ENCODE measurements at regions not wholly inside any gene's neighbourhood (a gene's known extent, or its start where the extent isn't known, plus 50 kb on each side); places are given as distances from the start of the nearest gene placed in this dataset.

- no peak for DNase-seq
- POLR2A ChIA-PET, result no interaction called here
- H3K27ac Mint-ChIP-seq, result no peak overlapping the region
These were observed 405.3 kb upstream of the GALNT5 start for GRCh38 chr2:156852210-156852609.

DNA sequence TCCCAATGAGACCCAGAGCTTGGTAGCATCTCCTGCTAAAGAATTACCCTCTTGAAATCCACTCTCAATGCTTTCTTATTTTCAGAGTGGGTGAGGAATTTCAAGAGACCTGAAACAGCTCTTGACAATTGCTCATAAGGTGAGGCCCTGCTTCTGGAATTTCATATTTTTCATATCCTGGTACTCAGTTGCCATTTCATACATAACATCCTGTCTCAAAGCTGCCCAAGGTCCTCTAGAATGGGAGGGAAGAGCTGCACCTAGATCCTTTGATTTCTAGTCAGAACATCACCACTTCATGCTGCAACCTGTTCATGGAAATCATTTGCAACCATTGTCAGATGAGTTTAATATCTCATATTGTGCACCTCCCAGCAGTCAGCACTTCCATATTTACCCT is 404.8 kb upstream of the GALNT5 start:
- Mint-ChIP-seq H3K27ac (no peak overlapping the region), H3K4me3 (no peak overlapping the region), H3K9me3 (no peaks in the 10 kb centered on the region), H3K36me3 (ENCODE audit: low read depth) (no peaks in the 10 kb centered on the region), H3K27me3 (no peaks in the 10 kb centered on the region), H3K4me1 (no peaks in the 10 kb centered on the region)
- ChIA-PET POLR2A (no interaction called here), CTCF (no interaction called here)
- no peak for DNase-seq

More at GRCh38 chr2:156852210-156852609, 405.3 kb upstream of the GALNT5 start:
- H3K9me3 Mint-ChIP-seq, result no peaks in the 10 kb centered on the region
- no peak overlapping the region for H3K4me3 Mint-ChIP-seq
- CTCF ChIA-PET, result no interaction called here
- H3K4me1 Mint-ChIP-seq, result no peaks in the 10 kb centered on the region
- H3K36me3 Mint-ChIP-seq (ENCODE audit: low read depth), result no peaks in the 10 kb centered on the region
- H3K27me3 Mint-ChIP-seq, result no peaks in the 10 kb centered on the region

GRCh38 chr2:156864325-156864724 is 393.2 kb upstream of the GALNT5 start:
- Mint-ChIP-seq H3K36me3 (ENCODE audit: low read depth) (no peaks in the 10 kb centered on the region), H3K27me3 (peaks cover 3% of the 10 kb centered on the region), H3K4me1 (no peaks in the 10 kb centered on the region), H3K4me3 (no peak overlapping the region), H3K27ac (no peak overlapping the region), H3K9me3 (no peaks in the 10 kb centered on the region)
- no peak for DNase-seq
- ChIA-PET CTCF (no interaction called here), POLR2A (no interaction called here)

GRCh38 chr2:156864753-156865152 is 392.8 kb upstream of the GALNT5 start:
- ChIA-PET CTCF (no interaction called here), POLR2A (no interaction called here)
- H3K27me3 Mint-ChIP-seq, result peaks cover 3% of the 10 kb centered on the region
- no peak overlapping the region for H3K27ac Mint-ChIP-seq
- DNase-seq, result no peak
- H3K4me1 Mint-ChIP-seq, result no peaks in the 10 kb centered on the region
- no peaks in the 10 kb centered on the region for H3K36me3 Mint-ChIP-seq (ENCODE audit: low read depth)
- no peaks in the 10 kb centered on the region for H3K9me3 Mint-ChIP-seq
- H3K4me3 Mint-ChIP-seq, result no peak overlapping the region

DNA sequence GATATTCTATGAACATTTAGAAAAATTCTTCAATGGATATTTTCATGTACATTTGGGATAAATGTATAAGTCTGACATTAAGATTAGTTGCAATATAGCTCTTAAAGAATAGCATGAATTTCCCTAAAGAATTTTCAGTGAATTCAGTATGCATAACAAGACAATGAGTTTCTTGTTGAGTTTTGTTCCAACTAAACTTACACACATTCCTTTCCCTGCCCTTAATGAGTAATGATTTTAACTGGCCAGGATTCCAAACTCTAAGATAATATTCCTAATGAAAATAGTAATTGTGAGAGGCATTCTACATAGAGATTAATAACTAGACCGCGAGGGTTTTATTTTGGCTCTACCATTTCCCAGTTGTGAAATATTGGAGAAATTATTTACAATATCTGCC is 390.3 kb upstream of the GALNT5 start:
- CTCF ChIA-PET, result no interaction called here
- H3K27me3 Mint-ChIP-seq, result peaks cover 3% of the 10 kb centered on the region
- H3K27ac Mint-ChIP-seq, result no peak overlapping the region
- POLR2A ChIA-PET, result no interaction called here
- H3K9me3 Mint-ChIP-seq, result no peaks in the 10 kb centered on the region
- no peak for DNase-seq
- H3K36me3 Mint-ChIP-seq (ENCODE audit: low read depth), result no peaks in the 10 kb centered on the region
- H3K4me3 Mint-ChIP-seq, result no peak overlapping the region
- no peaks in the 10 kb centered on the region for H3K4me1 Mint-ChIP-seq

- peaks cover 5% of the 10 kb centered on the region for H3K27me3 Mint-ChIP-seq
- no peaks in the 10 kb centered on the region for H3K4me1 Mint-ChIP-seq
- H3K9me3 Mint-ChIP-seq, result no peaks in the 10 kb centered on the region
- no peaks in the 10 kb centered on the region for H3K36me3 Mint-ChIP-seq (ENCODE audit: low read depth)
- POLR2A ChIA-PET, result no interaction called here
- H3K4me3 Mint-ChIP-seq, result no peak overlapping the region
- no peak overlapping the region for H3K27ac Mint-ChIP-seq
- no peak for DNase-seq
- CTCF ChIA-PET, result no interaction called here
These were observed 382.8 kb upstream of the GALNT5 start for GRCh38 chr2:156874707-156875106.

- Mint-ChIP-seq H3K27me3 (peaks cover 9% of the 10 kb centered on the region), H3K27ac (no peak overlapping the region), H3K36me3 (ENCODE audit: low read depth) (no peaks in the 10 kb centered on the region), H3K9me3 (no peaks in the 10 kb centered on the region), H3K4me3 (no peak overlapping the region), H3K4me1 (no peaks in the 10 kb centered on the region)
- POLR2A ChIA-PET, result no interaction called here
- CTCF ChIA-PET, result no interaction called here
- no peak for DNase-seq
These were observed 373.7 kb upstream of the GALNT5 start for GRCh38 chr2:156883804-156884203.

DNA sequence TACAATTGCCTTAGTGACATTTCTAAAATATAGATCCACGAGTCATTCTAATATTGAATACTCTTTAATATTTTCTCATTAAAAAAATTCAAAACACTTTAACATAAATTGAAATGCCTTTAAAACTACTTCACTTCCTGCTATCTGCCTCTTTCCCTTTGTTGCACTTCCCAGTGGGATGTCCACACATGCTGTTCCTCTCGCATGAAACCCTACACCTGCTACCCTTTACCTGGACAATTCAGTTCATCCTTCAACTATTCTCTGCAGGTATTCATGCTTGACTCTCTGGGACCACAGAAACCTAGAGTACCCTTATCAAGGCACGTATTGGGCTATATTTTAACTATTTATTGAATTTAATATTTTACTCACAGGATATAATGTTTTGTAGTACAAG is 373.3 kb upstream of the GALNT5 start:
- ChIA-PET POLR2A (no interaction called here), CTCF (no interaction called here)
- H3K4me1 Mint-ChIP-seq, result no peaks in the 10 kb centered on the region
- no peak overlapping the region for H3K4me3 Mint-ChIP-seq
- no peaks in the 10 kb centered on the region for H3K36me3 Mint-ChIP-seq (ENCODE audit: low read depth)
- peaks cover 13% of the 10 kb centered on the region for H3K27me3 Mint-ChIP-seq
- no peaks in the 10 kb centered on the region for H3K9me3 Mint-ChIP-seq
- DNase-seq, result no peak
- no peak overlapping the region for H3K27ac Mint-ChIP-seq

GRCh38 chr2:156890529-156891148 is 366.9 kb upstream of the GALNT5 start:
- Mint-ChIP-seq H3K4me3 (no peak overlapping the region), H3K27me3 (peaks cover 44% of the 10 kb centered on the region), H3K9me3 (no peaks in the 10 kb centered on the region), H3K36me3 (ENCODE audit: low read depth) (no peaks in the 10 kb centered on the region), H3K4me1 (peaks cover 13% of the 10 kb centered on the region), H3K27ac (no peak overlapping the region)
- DNase-seq, result no peak
- ChIA-PET CTCF (no interaction called here), POLR2A (no interaction called here)

GRCh38 chr2:156891609-156892008 is 365.9 kb upstream of the GALNT5 start:
- ChIA-PET CTCF (no interaction called here), POLR2A (no interaction called here)
- no peaks in the 10 kb centered on the region for H3K36me3 Mint-ChIP-seq (ENCODE audit: low read depth)

GRCh38 chr2:156892467-156893281 is 364.8 kb upstream of the GALNT5 start:
- ChIA-PET POLR2A (no interaction called here), CTCF (no interaction called here)
- Mint-ChIP-seq H3K27ac (no peak overlapping the region), H3K4me3 (no peak overlapping the region), H3K9me3 (no peaks in the 10 kb centered on the region), H3K36me3 (ENCODE audit: low read depth) (no peaks in the 10 kb centered on the region), H3K4me1 (peaks cover 25% of the 10 kb centered on the region), H3K27me3 (peaks cover 49% of the 10 kb centered on the region)
- no peak for DNase-seq

More at GRCh38 chr2:156891609-156892008, 365.9 kb upstream of the GALNT5 start:
- Mint-ChIP-seq H3K27ac (no peak overlapping the region), H3K9me3 (no peaks in the 10 kb centered on the region), H3K27me3 (peaks cover 46% of the 10 kb centered on the region), H3K4me1 (peaks cover 23% of the 10 kb centered on the region), H3K4me3 (no peak overlapping the region)
- DNase-seq, result no peak

- Mint-ChIP-seq H3K27ac (no peak overlapping the region), H3K9me3 (peaks cover 5% of the 10 kb centered on the region), H3K27me3 (peaks cover 52% of the 10 kb centered on the region)
These were observed 361.2 kb upstream of the GALNT5 start for GRCh38 chr2:156896294-156896693.

DNA sequence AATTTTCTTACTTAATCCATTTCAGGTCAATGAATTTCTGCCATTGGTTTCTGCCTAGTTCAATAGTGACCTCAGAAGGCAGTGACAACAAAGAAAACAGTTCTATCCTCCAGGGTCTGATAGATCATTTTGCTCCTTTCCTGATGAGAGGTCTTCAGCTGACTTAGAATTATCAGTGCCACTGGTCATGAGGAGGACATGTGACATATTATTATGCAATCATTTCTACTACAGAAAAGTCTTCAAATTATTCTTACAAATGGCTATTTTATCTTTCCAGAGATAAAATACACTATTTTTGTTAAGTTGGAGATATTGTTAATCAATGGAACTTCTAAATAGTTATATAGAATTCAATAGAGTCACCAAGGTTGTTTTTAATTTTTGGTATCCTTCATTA is 360.0 kb upstream of the GALNT5 start:
- ChIA-PET CTCF (interaction anchor here (0.6 kb wide), 1 partner anchor 1519 kb away, joined by 3 read pairs; no protein-coding TSS in a partner anchor), POLR2A (no interaction called here)
- no peak overlapping the region for H3K27ac Mint-ChIP-seq
- H3K4me3 Mint-ChIP-seq, result no peak overlapping the region
- no peak for DNase-seq
- peaks cover 24% of the 10 kb centered on the region for H3K4me1 Mint-ChIP-seq
- H3K9me3 Mint-ChIP-seq, result peaks cover 5% of the 10 kb centered on the region
- peaks cover 47% of the 10 kb centered on the region for H3K27me3 Mint-ChIP-seq
- H3K36me3 Mint-ChIP-seq (ENCODE audit: low read depth), result peaks cover 2% of the 10 kb centered on the region

More at GRCh38 chr2:156896294-156896693, 361.2 kb upstream of the GALNT5 start:
- ChIA-PET CTCF (no interaction called here), POLR2A (no interaction called here)
- Mint-ChIP-seq H3K4me1 (peaks cover 25% of the 10 kb centered on the region), H3K4me3 (no peak overlapping the region), H3K36me3 (ENCODE audit: low read depth) (peaks cover 2% of the 10 kb centered on the region)
- DNase-seq, result peak; percentile 33

Measured in activated CD4-positive, alpha-beta T cell treated with anti-CD3 and anti-CD28 coated beads, Interleukin-2, amount 10 ng/mL, durations not matched to agents 7 days and 5 days (primary cell).